ENCODE measurements at regions not wholly inside any gene's neighbourhood (a gene's known extent, or its start where the extent isn't known, plus 50 kb on each side); places are given as distances from the start of the nearest gene placed in this dataset.

DNA sequence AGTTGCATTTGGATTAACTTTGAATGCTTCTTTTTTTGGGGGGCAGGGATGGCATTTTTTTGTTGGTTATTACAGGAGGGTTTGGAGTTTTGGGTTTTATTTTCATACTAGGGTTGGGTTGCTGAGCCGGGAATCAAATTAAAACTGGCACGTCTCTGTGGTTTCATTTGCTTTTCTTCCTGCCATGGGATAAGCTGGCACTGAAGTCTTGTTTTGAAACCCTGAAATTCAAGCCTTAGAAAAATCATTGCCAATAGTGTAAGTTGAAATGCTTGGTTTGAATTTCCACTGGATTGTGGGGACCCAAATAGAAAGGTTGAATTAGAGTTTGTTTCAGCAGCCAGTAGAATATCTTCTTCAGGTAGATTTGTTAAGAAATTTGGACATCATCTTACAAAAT, 193.1 kb upstream of the DCBLD2 start:
- TF ChIP-seq, protein P1, sequence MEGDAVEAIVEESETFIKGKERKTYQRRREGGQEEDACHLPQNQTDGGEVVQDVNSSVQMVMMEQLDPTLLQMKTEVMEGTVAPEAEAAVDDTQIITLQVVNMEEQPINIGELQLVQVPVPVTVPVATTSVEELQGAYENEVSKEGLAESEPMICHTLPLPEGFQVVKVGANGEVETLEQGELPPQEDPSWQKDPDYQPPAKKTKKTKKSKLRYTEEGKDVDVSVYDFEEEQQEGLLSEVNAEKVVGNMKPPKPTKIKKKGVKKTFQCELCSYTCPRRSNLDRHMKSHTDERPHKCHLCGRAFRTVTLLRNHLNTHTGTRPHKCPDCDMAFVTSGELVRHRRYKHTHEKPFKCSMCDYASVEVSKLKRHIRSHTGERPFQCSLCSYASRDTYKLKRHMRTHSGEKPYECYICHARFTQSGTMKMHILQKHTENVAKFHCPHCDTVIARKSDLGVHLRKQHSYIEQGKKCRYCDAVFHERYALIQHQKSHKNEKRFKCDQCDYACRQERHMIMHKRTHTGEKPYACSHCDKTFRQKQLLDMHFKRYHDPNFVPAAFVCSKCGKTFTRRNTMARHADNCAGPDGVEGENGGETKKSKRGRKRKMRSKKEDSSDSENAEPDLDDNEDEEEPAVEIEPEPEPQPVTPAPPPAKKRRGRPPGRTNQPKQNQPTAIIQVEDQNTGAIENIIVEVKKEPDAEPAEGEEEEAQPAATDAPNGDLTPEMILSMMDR (IDR thresholded peaks at IDR 0.05), result no peak
- TF ChIP-seq POLR2A (IDR thresholded peaks at IDR 0.05), result no peak

Data from esophagus squamous epithelium (tissue), 4 donors.